Endothelial cell of umbilical vein (primary cell): ENCODE measurements at regions not wholly inside any gene's neighbourhood (a gene's known extent, or its start where the extent isn't known, plus 50 kb on each side); places are given as distances from the start of the nearest gene placed in this dataset.

Source experiments
- BruUV-seq: library from RNA; stranded (reverse); fragments of 400-500 nt; replicated peaks from 2 replicates; lab custom pipeline; 2021; lab: Mats Ljungman, UMichigan
- CTCF ChIA-PET: fragments of 300-600, 350-600 bp; sonication (Branson Sonifier 250); formaldehyde crosslinking; loops from one replicate; lab custom pipeline; 2021; ENCODE audit warnings: antibody characterized with exemption, inconsistent platforms; lab: Charles Lee
- POLR2A ChIA-PET: fragments of 300-600, 350-600 bp; sonication (Branson Sonifier 250); formaldehyde crosslinking; loops from one replicate; lab custom pipeline; 2021; ENCODE audit warnings: antibody characterized with exemption, inconsistent platforms; lab: Charles Lee
- DNase-seq: peaks from one replicate; pipeline ENCODE4 v3.0.0-alpha.2; 2011; ENCODE audit warnings: low read depth, low spot score
- FAIRE-seq: peaks from 2 replicates; lab custom pipeline; 2011; peaks lifted over from hg19 to GRCh38; lab: Jason Lieb, UNC
- H2AFZ ChIP-seq: 2 replicates; pipeline ENCODE4 v1.6.0; 2012; ENCODE audit warnings: low read depth, low read length, control low read depth, inconsistent platforms
- H3K27ac ChIP-seq: 2 replicates; pipeline ENCODE4 v1.5.1; 2011; ENCODE audit warnings: low read depth, mild to moderate bottlenecking, control low read depth, low read length, moderate library complexity; ENCODE audit not compliant: insufficient read depth
- H3K27me3 ChIP-seq, 2 experiments: 2 replicates each; pipeline versions ENCODE4 v1.6.0 to v1.6.1; 2011; ENCODE audit warnings: low read length in 2 of 2, mixed read lengths in 1 of 2; ENCODE audit not compliant: control insufficient read depth in 2 of 2, insufficient read depth in 2 of 2
- H3K36me3 ChIP-seq, 2 experiments: 2 replicates in 1 of 2; 3 replicates in 1 of 2; pipeline ENCODE4 v1.5.1; 2011; ENCODE audit warnings: low read length in 2 of 2, mild to moderate bottlenecking in 1 of 2, moderate library complexity in 1 of 2; ENCODE audit not compliant: control insufficient read depth in 2 of 2, insufficient read depth in 2 of 2; ENCODE audit errors: extremely low read depth in 1 of 2
- H3K4me1 ChIP-seq: 3 replicates; pipeline ENCODE4 v1.5.1; 2011; ENCODE audit warnings: mild to moderate bottlenecking, low read length; ENCODE audit not compliant: control insufficient read depth, insufficient read depth; ENCODE audit errors: extremely low read depth
- H3K4me2 ChIP-seq: 2 replicates; pipeline ENCODE4 v1.6.1; 2011; ENCODE audit warnings: low read length, control low read depth, mixed read lengths; ENCODE audit not compliant: insufficient read depth
- H3K4me3 ChIP-seq, 3 experiments: fragments of 200-600 bp in 1 of 3; sonication (generic), shearing (Covaris generic) in 1 of 3; replicated peaks in 1 of 3; 2 replicates each; pipeline ENCODE4 v1.5.1; 2011 to 2016; ENCODE audit warnings: control low read depth in 3 of 3, low read length in 3 of 3, mild to moderate bottlenecking in 2 of 3, inconsistent platforms in 1 of 3, low read depth in 1 of 3, moderate library complexity in 1 of 3; ENCODE audit not compliant: insufficient read depth in 1 of 3
- H3K79me2 ChIP-seq: 2 replicates; pipeline ENCODE4 v1.6.0; 2012; ENCODE audit warnings: low read length, inconsistent platforms; ENCODE audit not compliant: control insufficient read depth, insufficient read depth
- H3K9ac ChIP-seq: replicated peaks from 2 replicates; pipeline ENCODE3; 2011; ENCODE audit warnings: low read length, control low read depth; ENCODE audit not compliant: insufficient read depth; ENCODE audit errors: extremely low read depth
- H3K9me1 ChIP-seq: replicated peaks from 3 replicates; pipeline ENCODE4 v1.6.0; 2011; ENCODE audit warnings: mild to moderate bottlenecking, low read length; ENCODE audit not compliant: control insufficient read depth, insufficient read depth; ENCODE audit errors: extremely low read depth
- H3K9me3 ChIP-seq: replicated peaks from 2 replicates; pipeline ENCODE4 v1.5.1; 2012; ENCODE audit warnings: low read length, inconsistent platforms; ENCODE audit not compliant: control insufficient read depth, insufficient read depth
- H4K20me1 ChIP-seq: replicated peaks from 2 replicates; pipeline ENCODE3; 2011; ENCODE audit warnings: mild to moderate bottlenecking, low read length; ENCODE audit not compliant: control insufficient read depth, insufficient read depth; ENCODE audit errors: extremely low read depth
- EZH2 ChIP-seq: IDR thresholded peaks from 2 replicates; pipeline ENCODE4 v1.6.1; 2012; ENCODE audit warnings: borderline replicate concordance, low read depth, mild to moderate bottlenecking, moderate library complexity, low read length, inconsistent platforms; ENCODE audit not compliant: severe bottlenecking
- FOS ChIP-seq: IDR thresholded peaks from 2 replicates; pipeline ENCODE4 v1.6.1; 2011; ENCODE audit warnings: mild to moderate bottlenecking, low read length, moderate library complexity, borderline replicate concordance; ENCODE audit not compliant: insufficient read depth
- GATA2 ChIP-seq: IDR thresholded peaks from 2 replicates; pipeline ENCODE4 v1.7.0; 2011; ENCODE audit warnings: low read depth, mild to moderate bottlenecking, moderate library complexity, mixed read lengths, low read length; ENCODE audit not compliant: insufficient read length, insufficient read depth
- JUN ChIP-seq: IDR thresholded peaks from 2 replicates; pipeline ENCODE4 v1.6.1; 2011; ENCODE audit warnings: borderline replicate concordance, low read depth; ENCODE audit not compliant: insufficient read length, insufficient read depth
- POLR2A ChIP-seq: IDR thresholded peaks from 2 replicates; pipeline ENCODE4 v1.6.1; 2012; ENCODE audit warnings: low read depth, mild to moderate bottlenecking, control low read depth, low read length
- dilution Hi-C: fragments of 300-500 bp; cut with MboI; formaldehyde crosslinking; loops from one replicate; pipeline ENCODE4 v1.15.0; 2019; ENCODE audit warnings: low sequenced_read_pairs; ENCODE audit not compliant: extremely low pct_ligation_motif_present
- intact Hi-C: fragments of 100-400 bp; cut with micrococcal nuclease; formaldehyde crosslinking; loops from one replicate; pipeline ENCODE4 v1.10.0; 2022
- TF ChIP-seq, protein P1 (sequence below): IDR thresholded peaks from 2 replicates; pipeline ENCODE4 v1.6.1; 2011; ENCODE audit not compliant: insufficient read depth, insufficient read length
- TF ChIP-seq, protein P2 (sequence below), 2 donors: IDR thresholded peaks; 1 replicate in 1 of 2; 2 replicates in 1 of 2; pipeline ENCODE4 v1.5.1; 2011; ENCODE audit warnings: low read length in 2 of 2, mild to moderate bottlenecking in 2 of 2, moderate library complexity in 2 of 2, control low read depth in 1 of 2, inconsistent platforms in 1 of 2, low read depth in 1 of 2; ENCODE audit not compliant: insufficient read depth in 1 of 2; ENCODE audit errors: extremely low read depth in 1 of 2

DNA sequence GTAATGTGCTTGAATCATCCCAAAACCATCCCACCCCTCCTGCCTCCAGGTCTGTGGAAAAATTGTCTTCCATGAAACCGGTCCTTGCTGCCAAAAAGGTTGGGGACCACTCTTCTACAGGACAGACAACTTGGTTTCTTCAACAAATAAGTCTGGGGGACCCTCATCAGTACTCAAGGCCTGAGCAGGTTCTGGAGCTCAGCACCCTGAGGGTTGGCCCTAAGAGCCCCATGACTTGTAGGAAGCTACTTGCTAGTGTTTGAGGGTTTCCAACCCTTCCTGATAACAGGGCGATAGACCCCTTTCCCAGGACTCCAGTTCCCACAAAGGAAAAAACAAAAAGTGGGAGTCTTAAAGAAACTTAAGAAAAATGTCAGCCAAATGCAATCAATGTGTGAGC, 52.9 kb upstream of the SLCO2A1 start:
- ChIA-PET POLR2A (no interaction called here), CTCF (interaction anchor here (1.5 kb wide), 1 partner anchor 130 kb away, joined by 3 read pairs; no protein-coding TSS in a partner anchor)
- no peaks in the 10 kb centered on the region for H3K27me3 ChIP-seq
- no peaks in the 10 kb centered on the region for H3K4me1 ChIP-seq
- H3K27ac ChIP-seq: no peak overlapping the region
- H3K4me2 ChIP-seq: no peak overlapping the region
- no peak overlapping the region for H3K4me3 ChIP-seq
- H3K9me3 ChIP-seq: no peaks in the 10 kb centered on the region
- FAIRE-seq (no peak), DNase-seq (no peak)
- no peak overlapping the region for H3K9ac ChIP-seq
- H3K36me3 ChIP-seq: no peaks in the 10 kb centered on the region
- no peak for TF ChIP-seq POLR2A
- no peaks in the 10 kb centered on the region for H3K9me1 ChIP-seq
- BruUV-seq: no TSS peak
- H2AFZ ChIP-seq: no peak overlapping the region
- no peaks in the 10 kb centered on the region for H4K20me1 ChIP-seq
- H3K79me2 ChIP-seq: no peaks in the 10 kb centered on the region
- dilution Hi-C loops: no loop called here
- intact Hi-C loops: no loop called here

DNA sequence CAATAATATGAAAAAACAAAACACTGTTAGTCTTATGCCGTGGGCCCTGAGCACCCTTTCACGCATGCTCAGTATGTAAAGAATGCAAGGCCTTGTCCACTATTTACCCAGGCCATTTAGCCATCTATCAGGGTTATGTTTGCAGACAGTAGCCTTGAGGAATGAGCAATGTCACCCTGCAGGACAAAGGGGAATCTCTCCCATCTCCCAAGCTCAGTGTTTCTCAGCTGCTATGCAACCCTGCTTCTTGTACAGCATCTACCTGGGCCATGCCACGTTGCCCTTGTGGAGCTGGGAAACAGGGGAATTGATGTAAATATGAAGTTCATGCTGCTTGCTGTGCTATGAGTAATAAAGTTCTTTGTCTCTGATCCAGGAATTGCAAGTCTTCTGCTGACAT, 51.5 kb upstream of the SLCO2A1 start:
- no peak overlapping the region for H3K4me2 ChIP-seq
- H3K9ac ChIP-seq: no peak overlapping the region
- no peaks in the 10 kb centered on the region for H4K20me1 ChIP-seq
- no peak for DNase-seq
- no peak overlapping the region for H2AFZ ChIP-seq
- no peaks in the 10 kb centered on the region for H3K79me2 ChIP-seq
- FAIRE-seq: no peak
- H3K27me3 ChIP-seq: no peaks in the 10 kb centered on the region
- no peaks in the 10 kb centered on the region for H3K9me1 ChIP-seq
- dilution Hi-C loops (no loop called here), intact Hi-C loops (no loop called here)
- no peak overlapping the region for H3K27ac ChIP-seq
- H3K4me3 ChIP-seq: no peak overlapping the region
- ChIA-PET CTCF (no interaction called here), POLR2A (no interaction called here)
- no peaks in the 10 kb centered on the region for H3K4me1 ChIP-seq
- H3K9me3 ChIP-seq: no peaks in the 10 kb centered on the region
- BruUV-seq: no TSS peak
- TF ChIP-seq FOS (no peak), JUN (no peak), EZH2 (no peak), GATA2 (no peak), POLR2A (no peak)
- TF ChIP-seq, protein P1, sequence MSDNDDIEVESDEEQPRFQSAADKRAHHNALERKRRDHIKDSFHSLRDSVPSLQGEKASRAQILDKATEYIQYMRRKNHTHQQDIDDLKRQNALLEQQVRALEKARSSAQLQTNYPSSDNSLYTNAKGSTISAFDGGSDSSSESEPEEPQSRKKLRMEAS: no peak
- TF ChIP-seq, protein P2, sequence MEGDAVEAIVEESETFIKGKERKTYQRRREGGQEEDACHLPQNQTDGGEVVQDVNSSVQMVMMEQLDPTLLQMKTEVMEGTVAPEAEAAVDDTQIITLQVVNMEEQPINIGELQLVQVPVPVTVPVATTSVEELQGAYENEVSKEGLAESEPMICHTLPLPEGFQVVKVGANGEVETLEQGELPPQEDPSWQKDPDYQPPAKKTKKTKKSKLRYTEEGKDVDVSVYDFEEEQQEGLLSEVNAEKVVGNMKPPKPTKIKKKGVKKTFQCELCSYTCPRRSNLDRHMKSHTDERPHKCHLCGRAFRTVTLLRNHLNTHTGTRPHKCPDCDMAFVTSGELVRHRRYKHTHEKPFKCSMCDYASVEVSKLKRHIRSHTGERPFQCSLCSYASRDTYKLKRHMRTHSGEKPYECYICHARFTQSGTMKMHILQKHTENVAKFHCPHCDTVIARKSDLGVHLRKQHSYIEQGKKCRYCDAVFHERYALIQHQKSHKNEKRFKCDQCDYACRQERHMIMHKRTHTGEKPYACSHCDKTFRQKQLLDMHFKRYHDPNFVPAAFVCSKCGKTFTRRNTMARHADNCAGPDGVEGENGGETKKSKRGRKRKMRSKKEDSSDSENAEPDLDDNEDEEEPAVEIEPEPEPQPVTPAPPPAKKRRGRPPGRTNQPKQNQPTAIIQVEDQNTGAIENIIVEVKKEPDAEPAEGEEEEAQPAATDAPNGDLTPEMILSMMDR (IDR thresholded peaks at IDR 0.05; ENCODE audit: extremely low read depth in 1 of 2, insufficient read depth in 1 of 2, low read depth in 1 of 2, low read length in 2 of 2): no peak
- H3K36me3 ChIP-seq: no peaks in the 10 kb centered on the region
